ENCODE measurements at regions not wholly inside any gene's neighbourhood (a gene's known extent, or its start where the extent isn't known, plus 50 kb on each side); places are given as distances from the start of the nearest gene placed in this dataset.

- DNase-seq, result no peak
- Histone ChIP-seq H3K36me3 (no peaks in the 10 kb centered on the region), H3K4me3 (no peak overlapping the region), H3K27ac (no peak overlapping the region), H3K4me1 (no peaks in the 10 kb centered on the region), H3K9me3 (no peaks in the 10 kb centered on the region), H3K27me3 (no peaks in the 10 kb centered on the region)
- TF ChIP-seq CTCF (IDR thresholded peaks at IDR 0.05), result no peak
- no peak for TF ChIP-seq POLR2A (IDR thresholded peaks at IDR 0.05)
These were observed 363.5 kb downstream of the BUD13 start for GRCh38 chr11:116409238-116409637.

- Histone ChIP-seq H3K36me3 (no peaks in the 10 kb centered on the region), H3K27me3 (no peaks in the 10 kb centered on the region), H3K9me3 (no peaks in the 10 kb centered on the region), H3K4me1 (no peaks in the 10 kb centered on the region), H3K4me3 (no peak overlapping the region), H3K27ac (no peak overlapping the region)
- TF ChIP-seq POLR2A (IDR thresholded peaks at IDR 0.05) (no peak), CTCF (IDR thresholded peaks at IDR 0.05) (no peak)
- DNase-seq, result no peak
These were observed 366.7 kb downstream of the BUD13 start for GRCh38 chr11:116406042-116406441.

- Histone ChIP-seq H3K4me1 (no peaks in the 10 kb centered on the region), H3K9me3 (no peaks in the 10 kb centered on the region), H3K36me3 (no peaks in the 10 kb centered on the region), H3K4me3 (no peak overlapping the region), H3K27ac (no peak overlapping the region), H3K27me3 (no peaks in the 10 kb centered on the region)
- DNase-seq, result no peak
- TF ChIP-seq CTCF (IDR thresholded peaks at IDR 0.05), result no peak
- no peak for TF ChIP-seq POLR2A (IDR thresholded peaks at IDR 0.05)
These were observed 368.4 kb downstream of the BUD13 start for GRCh38 chr11:116404462-116404798.

GRCh38 chr11:116403794-116404461, 368.9 kb downstream of the BUD13 start:
- no peaks in the 10 kb centered on the region for H3K36me3 ChIP-seq
- no peak for DNase-seq
- no peak overlapping the region for H3K27ac ChIP-seq
- H3K9me3 ChIP-seq, result no peaks in the 10 kb centered on the region
- H3K4me3 ChIP-seq, result no peak overlapping the region
- no peaks in the 10 kb centered on the region for H3K4me1 ChIP-seq
- TF ChIP-seq POLR2A (IDR thresholded peaks at IDR 0.05) (no peak), CTCF (IDR thresholded peaks at IDR 0.05) (no peak)
- H3K27me3 ChIP-seq, result no peaks in the 10 kb centered on the region

GRCh38 chr11:116400081-116400480, 372.7 kb downstream of the BUD13 start:
- no peaks in the 10 kb centered on the region for H3K27me3 ChIP-seq
- H3K4me3 ChIP-seq, result no peak overlapping the region
- DNase-seq, result no peak
- TF ChIP-seq POLR2A (IDR thresholded peaks at IDR 0.05) (no peak), CTCF (IDR thresholded peaks at IDR 0.05) (no peak)
- no peaks in the 10 kb centered on the region for H3K36me3 ChIP-seq
- H3K27ac ChIP-seq, result no peak overlapping the region
- no peaks in the 10 kb centered on the region for H3K9me3 ChIP-seq
- no peaks in the 10 kb centered on the region for H3K4me1 ChIP-seq

GRCh38 chr11:116397602-116398084, 375.1 kb downstream of the BUD13 start:
- TF ChIP-seq CTCF (IDR thresholded peaks at IDR 0.05) (no peak), POLR2A (IDR thresholded peaks at IDR 0.05) (no peak)
- Histone ChIP-seq H3K4me1 (no peaks in the 10 kb centered on the region), H3K27ac (no peak overlapping the region), H3K27me3 (no peaks in the 10 kb centered on the region), H3K4me3 (no peak overlapping the region), H3K9me3 (no peaks in the 10 kb centered on the region), H3K36me3 (no peaks in the 10 kb centered on the region)
- DNase-seq, result no peak
